GM12891 (cell line): ENCODE measurements at regions not wholly inside any gene's neighbourhood (a gene's known extent, or its start where the extent isn't known, plus 50 kb on each side); places are given as distances from the start of the nearest gene placed in this dataset.

Source experiments
- PAX5 ChIP-seq: IDR thresholded peaks from 2 replicates; pipeline ENCODE4 v1.6.1; 2011; ENCODE audit warnings: low read length, moderate library complexity, mild to moderate bottlenecking; ENCODE audit not compliant: insufficient read depth, severe bottlenecking
- POLR2A ChIP-seq: IDR thresholded peaks from 2 replicates; pipeline ENCODE4 v1.6.1; 2011; ENCODE audit warnings: low read depth, low read length, control low read depth
- POLR2AphosphoS5 ChIP-seq: IDR thresholded peaks from 2 replicates; pipeline ENCODE4 v1.6.1; 2011; ENCODE audit warnings: low read depth, low read length, control low read depth
- TAF1 ChIP-seq: IDR thresholded peaks from 2 replicates; pipeline ENCODE4 v1.6.1; 2011; ENCODE audit warnings: low read depth, low read length, control low read depth

GRCh38 chr2:3986063-3986462 lies 282.7 kb downstream of the DCDC2C start:
- TF ChIP-seq POLR2A, result no peak
- TF ChIP-seq TAF1, result no peak
- TF ChIP-seq POLR2AphosphoS5, result no peak
- no peak for TF ChIP-seq PAX5
